ENCODE measurements at regions not wholly inside any gene's neighbourhood (a gene's known extent, or its start where the extent isn't known, plus 50 kb on each side); places are given as distances from the start of the nearest gene placed in this dataset.

GRCh38 chr4:97185233-97185632 is 958.0 kb downstream of the STPG2 start:
- DNase-seq (ENCODE audit: low read depth, low spot score) (no peak), ATAC-seq (no peak)
- Histone ChIP-seq H3K9ac (ENCODE audit: low read length) (no peak overlapping the region), H2AFZ (ENCODE audit: low read depth, low read length, poor library complexity, severe bottlenecking) (no peak overlapping the region), H3K27ac (ENCODE audit: low read depth, low read length) (no peak overlapping the region), H3K4me3 (replicated peaks in 1 of 2; ENCODE audit: low read depth in 1 of 2, low read length in 2 of 2) (no peak overlapping the region), H3K4me1 (ENCODE audit: control insufficient read depth in 1 of 2, insufficient read depth in 2 of 2, low read length in 2 of 2) (peaks cover 0 to 5% of the 10 kb centered on the region in 2 experiments; a peak in 1 of 4 replicates), H3K9me2 (ENCODE audit: insufficient read depth) (no peaks in the 10 kb centered on the region), H3K79me2 (ENCODE audit: insufficient read depth, low read length) (no peaks in the 10 kb centered on the region), H3K4me2 (ENCODE audit: low read length) (no peak overlapping the region), H3K9me3 (ENCODE audit: control insufficient read depth in 1 of 2, insufficient read depth in 1 of 2, low read depth in 1 of 2, low read length in 2 of 2) (no peaks in the 10 kb centered on the region), H3K27me3 (ENCODE audit: insufficient read depth, low read length) (no peaks in the 10 kb centered on the region), H4K20me1 (ENCODE audit: insufficient read depth) (no peaks in the 10 kb centered on the region), H3K36me3 (ENCODE audit: control insufficient read depth in 1 of 2, insufficient read depth in 2 of 2, low read length in 2 of 2) (no peaks in the 10 kb centered on the region)
- ChIA-PET POLR2A (no interaction called here), RAD21 (ENCODE audit: low non-redundant PET in 1 of 2, low total read pairs in 2 of 2, uncharacterized antibody in 2 of 2, unreplicated experiment in 2 of 2) (no interaction called here), CTCF (no interaction called here)
- BruUV-seq (replicated peaks): no TSS peak
- intact Hi-C loops (cut with micrococcal nuclease): no loop called here
- TF ChIP-seq SRF (IDR thresholded peaks at IDR 0.05; ENCODE audit: low read depth) (no peak), ZFX (IDR thresholded peaks at IDR 0.05) (no peak), TCF7L2 (IDR thresholded peaks at IDR 0.05; ENCODE audit: borderline replicate concordance, extremely low read depth, insufficient read depth, insufficient read length) (no peak), JUND (IDR thresholded peaks at IDR 0.05) (no peak), MAX (IDR thresholded peaks at IDR 0.05) (no peak), FOSL1 (IDR thresholded peaks at IDR 0.05; ENCODE audit: low read depth) (no peak), POLR2A (IDR thresholded peaks at IDR 0.05; ENCODE audit: borderline replicate concordance, extremely low read depth, insufficient read depth, insufficient read length) (no peak), ATF3 (IDR thresholded peaks at IDR 0.05) (no peak)

- ChIA-PET CTCF (no interaction called here), POLR2A (no interaction called here), RAD21 (ENCODE audit: low non-redundant PET in 1 of 2, low total read pairs in 2 of 2, uncharacterized antibody in 2 of 2, unreplicated experiment in 2 of 2) (no interaction called here)
- no TSS peak for BruUV-seq (replicated peaks)
- H3K27ac ChIP-seq (ENCODE audit: low read depth, low read length): no peak overlapping the region
- H2AFZ ChIP-seq (ENCODE audit: low read depth, low read length, poor library complexity, severe bottlenecking): no peak overlapping the region
- H3K4me2 ChIP-seq (ENCODE audit: low read length): no peak overlapping the region
- no peaks in the 10 kb centered on the region for H3K9me2 ChIP-seq (ENCODE audit: insufficient read depth)
- DNase-seq (ENCODE audit: low read depth, low spot score) (no peak), ATAC-seq (no peak)
- H3K9me3 ChIP-seq (ENCODE audit: control insufficient read depth in 1 of 2, insufficient read depth in 1 of 2, low read depth in 1 of 2, low read length in 2 of 2): no peaks in the 10 kb centered on the region
- no peak overlapping the region for H3K9ac ChIP-seq (ENCODE audit: low read length)
- no peaks in the 10 kb centered on the region for H3K27me3 ChIP-seq (ENCODE audit: insufficient read depth, low read length)
- no peaks in the 10 kb centered on the region for H3K36me3 ChIP-seq (ENCODE audit: control insufficient read depth in 1 of 2, insufficient read depth in 2 of 2, low read length in 2 of 2)
- H3K4me3 ChIP-seq (replicated peaks in 1 of 2; ENCODE audit: low read depth in 1 of 2, low read length in 2 of 2): no peak overlapping the region
- H4K20me1 ChIP-seq (ENCODE audit: insufficient read depth): no peaks in the 10 kb centered on the region
- H3K4me1 ChIP-seq (ENCODE audit: control insufficient read depth in 1 of 2, insufficient read depth in 2 of 2, low read length in 2 of 2): no peaks in the 10 kb centered on the region
- no peaks in the 10 kb centered on the region for H3K79me2 ChIP-seq (ENCODE audit: insufficient read depth, low read length)
- intact Hi-C loops (cut with micrococcal nuclease): no loop called here
- TF ChIP-seq SP1 (IDR thresholded peaks at IDR 0.05; ENCODE audit: low read depth) (no peak), EGR1 (IDR thresholded peaks at IDR 0.05; ENCODE audit: low read depth) (no peak), POLR2A (IDR thresholded peaks at IDR 0.05; ENCODE audit: borderline replicate concordance, extremely low read depth, insufficient read depth, insufficient read length) (no peak), JUND (IDR thresholded peaks at IDR 0.05) (no peak), RAD21 (IDR thresholded peaks at IDR 0.05; ENCODE audit: low read depth) (no peak), POLR2AphosphoS5 (IDR thresholded peaks at IDR 0.05; ENCODE audit: low read depth, low read length) (no peak), REST (IDR thresholded peaks at IDR 0.05; ENCODE audit: low read depth) (no peak), ELF1 (IDR thresholded peaks at IDR 0.05; ENCODE audit: borderline replicate concordance, low read depth) (no peak), SIN3A (IDR thresholded peaks at IDR 0.05; ENCODE audit: low read depth) (no peak), FOSL1 (IDR thresholded peaks at IDR 0.05; ENCODE audit: low read depth) (no peak), YY1 (IDR thresholded peaks at IDR 0.05; ENCODE audit: extremely low read depth, insufficient replicate concordance, low read depth, low read length) (no peak), CBX3 (IDR thresholded peaks at IDR 0.05; ENCODE audit: low read depth) (no peak), ZBTB33 (IDR thresholded peaks at IDR 0.05; ENCODE audit: extremely low read depth, insufficient replicate concordance, low read length) (no peak)
Measured at GRCh38 chr4:97197106-97197505, 946.2 kb downstream of the STPG2 start.
